Endodermal cell (in vitro differentiated cells): ENCODE measurements at regions not wholly inside any gene's neighbourhood (a gene's known extent, or its start where the extent isn't known, plus 50 kb on each side); places are given as distances from the start of the nearest gene placed in this dataset.

ENCODE experiments used
- DNase-seq: peaks from one replicate; pipeline ENCODE4 v3.0.0-alpha.2; 2017
- H3K27ac ChIP-seq: 2 replicates; pipeline ENCODE4 v1.5.1; 2013; ENCODE audit warnings: mild to moderate bottlenecking, low read depth, low read length, moderate library complexity
- H3K27me3 ChIP-seq: 2 replicates; pipeline ENCODE4 v1.6.1; 2013; ENCODE audit warnings: mild to moderate bottlenecking, low read length, moderate library complexity; ENCODE audit not compliant: insufficient read depth, control insufficient read depth, poor library complexity, severe bottlenecking
- H3K36me3 ChIP-seq: 2 replicates; pipeline ENCODE4 v1.7.0; 2013; ENCODE audit warnings: mild to moderate bottlenecking, low read length, moderate library complexity; ENCODE audit not compliant: control insufficient read depth, insufficient read depth
- H3K4me1 ChIP-seq: one replicate; pipeline ENCODE4 v1.7.0; 2013; ENCODE audit warnings: low read length; ENCODE audit not compliant: control insufficient read depth, insufficient read depth
- H3K4me3 ChIP-seq: 2 replicates; pipeline ENCODE4 v1.5.1; 2013; ENCODE audit warnings: mild to moderate bottlenecking, low read length, moderate library complexity
- H3K9ac ChIP-seq: 2 replicates; pipeline ENCODE4 v1.6.1; 2013; ENCODE audit warnings: mild to moderate bottlenecking, low read length, moderate library complexity; ENCODE audit not compliant: poor library complexity, severe bottlenecking; ENCODE audit errors: extremely low read depth
- H3K9me3 ChIP-seq: 2 replicates; pipeline ENCODE4 v1.6.1; 2013; ENCODE audit warnings: mild to moderate bottlenecking, low read length, moderate library complexity; ENCODE audit not compliant: control insufficient read depth
- H3K27ac Mint-ChIP-seq: 2 replicates; pipeline ENCODE4 v1.8.0; 2020; ENCODE audit warnings: mixed read lengths
- H3K27me3 Mint-ChIP-seq: 2 replicates; pipeline ENCODE4 v1.8.0; 2021; ENCODE audit warnings: mild to moderate bottlenecking, mixed read lengths; ENCODE audit not compliant: insufficient read depth
- H3K36me3 Mint-ChIP-seq: 2 replicates; pipeline ENCODE4 v1.8.0; 2020; ENCODE audit warnings: low read depth, mixed read lengths
- H3K4me1 Mint-ChIP-seq: 2 replicates; pipeline ENCODE4 v1.8.0; 2020; ENCODE audit warnings: mixed read lengths
- H3K4me3 Mint-ChIP-seq: 2 replicates; pipeline ENCODE4 v1.8.0; 2020; ENCODE audit warnings: mild to moderate bottlenecking, moderate library complexity, mixed read lengths
- H3K9me3 Mint-ChIP-seq: 2 replicates; pipeline ENCODE4 v1.8.0; 2020; ENCODE audit warnings: mild to moderate bottlenecking, mixed read lengths
- CTCF ChIP-seq: fragments of 200-600 bp; sonication (generic); conservative IDR thresholded peaks from 2 replicates; pipeline ENCODE4 v1.5.0; 2021; ENCODE audit warnings: antibody characterized with exemption, mild to moderate bottlenecking
- WGBS, 2 experiments: methylation state at CpG; one replicate each; pipeline versions ENCODE4 v1.1.5 to v1.1.7; 2013; ENCODE audit warnings: missing lambda C conversion rate in 2 of 2, mixed read lengths in 1 of 2; ENCODE audit not compliant: insufficient coverage in 1 of 2, insufficient read length in 1 of 2; 5-methylcytosine and 5-hydroxymethylcytosine counted together

GRCh38 chr11:95714843-95715776 lies 74.5 kb downstream of the FAM76B start:
- Mint-ChIP-seq H3K9me3 (no peaks in the 10 kb centered on the region), H3K36me3 (no peaks in the 10 kb centered on the region), H3K4me1 (no peaks in the 10 kb centered on the region), H3K27me3 (no peaks in the 10 kb centered on the region), H3K4me3 (no peak overlapping the region), H3K27ac (no peak overlapping the region)
- Histone ChIP-seq H3K27ac (peak overlapping the region; percentile 48), H3K9me3 (no peaks in the 10 kb centered on the region), H3K36me3 (no peaks in the 10 kb centered on the region), H3K4me1 (no peaks in the 10 kb centered on the region), H3K27me3 (no peaks in the 10 kb centered on the region), H3K4me3 (no peak overlapping the region), H3K9ac (no peak overlapping the region)
- DNase-seq, result no peak
- TF ChIP-seq CTCF, result no peak
- 74 to 95% methylated on average over 3 of the region's 5 CpGs for WGBS, 2 experiments

GRCh38 chr11:95713428-95713827 lies 76.2 kb downstream of the FAM76B start:
- WGBS, 2 experiments, result 94 to 100% methylated on average over 2 to 3 of the region's 3 CpGs
- no peaks in the 10 kb centered on the region for H3K27me3 ChIP-seq
- no peak overlapping the region for H3K4me3 ChIP-seq
- H3K27ac ChIP-seq, result no peak overlapping the region
- H3K27me3 Mint-ChIP-seq, result no peaks in the 10 kb centered on the region
- H3K36me3 Mint-ChIP-seq, result no peaks in the 10 kb centered on the region
- H3K36me3 ChIP-seq, result no peaks in the 10 kb centered on the region
- H3K27ac Mint-ChIP-seq, result no peak overlapping the region
- H3K4me3 Mint-ChIP-seq, result no peak overlapping the region
- no peaks in the 10 kb centered on the region for H3K9me3 Mint-ChIP-seq
- no peaks in the 10 kb centered on the region for H3K4me1 ChIP-seq
- no peak for TF ChIP-seq CTCF
- no peaks in the 10 kb centered on the region for H3K9me3 ChIP-seq
- H3K9ac ChIP-seq, result no peak overlapping the region
- no peak for DNase-seq
- H3K4me1 Mint-ChIP-seq, result peaks cover 5% of the 10 kb centered on the region

- H3K4me3 ChIP-seq, result no peak overlapping the region
- H3K27ac ChIP-seq, result no peak overlapping the region
- no peaks in the 10 kb centered on the region for H3K27me3 Mint-ChIP-seq
- no peak overlapping the region for H3K9ac ChIP-seq
- H3K36me3 Mint-ChIP-seq, result no peaks in the 10 kb centered on the region
- no peak overlapping the region for H3K4me3 Mint-ChIP-seq
- no peaks in the 10 kb centered on the region for H3K9me3 Mint-ChIP-seq
- DNase-seq, result no peak
- TF ChIP-seq CTCF, result no peak
- no peaks in the 10 kb centered on the region for H3K36me3 ChIP-seq
- H3K27me3 ChIP-seq, result no peaks in the 10 kb centered on the region
- H3K27ac Mint-ChIP-seq, result no peak overlapping the region
- peaks cover 7% of the 10 kb centered on the region for H3K4me1 Mint-ChIP-seq
- no peaks in the 10 kb centered on the region for H3K4me1 ChIP-seq
- 90 to 97% methylated on average over 1 to 3 of the region's 3 CpGs for WGBS, 2 experiments
- no peaks in the 10 kb centered on the region for H3K9me3 ChIP-seq
Measured at GRCh38 chr11:95711945-95712221, 77.7 kb downstream of the FAM76B start.
